KOPT-K1 (cell line): ENCODE measurements at regions not wholly inside any gene's neighbourhood (a gene's known extent, or its start where the extent isn't known, plus 50 kb on each side); places are given as distances from the start of the nearest gene placed in this dataset.

ENCODE experiments used
- H3K27ac ChIP-seq: fragments of 200-600 bp; sonication (generic); 2 replicates; pipeline ENCODE4 v1.5.1; 2016; ENCODE audit warnings: antibody characterized with exemption, mild to moderate bottlenecking, low read depth, low read length; ENCODE audit not compliant: poor library complexity, severe bottlenecking
- H3K36me3 ChIP-seq: fragments of 200-600 bp; sonication (generic); 2 replicates; pipeline ENCODE4 v1.5.1; 2017; ENCODE audit warnings: antibody characterized with exemption, mild to moderate bottlenecking, low read length, moderate library complexity; ENCODE audit not compliant: insufficient read depth
- H3K9me3 ChIP-seq: fragments of 200-600 bp; sonication (generic); 2 replicates; pipeline ENCODE4 v1.5.1; 2017; ENCODE audit warnings: antibody characterized with exemption, low read length, mild to moderate bottlenecking; ENCODE audit not compliant: insufficient read depth, poor library complexity, severe bottlenecking

DNA sequence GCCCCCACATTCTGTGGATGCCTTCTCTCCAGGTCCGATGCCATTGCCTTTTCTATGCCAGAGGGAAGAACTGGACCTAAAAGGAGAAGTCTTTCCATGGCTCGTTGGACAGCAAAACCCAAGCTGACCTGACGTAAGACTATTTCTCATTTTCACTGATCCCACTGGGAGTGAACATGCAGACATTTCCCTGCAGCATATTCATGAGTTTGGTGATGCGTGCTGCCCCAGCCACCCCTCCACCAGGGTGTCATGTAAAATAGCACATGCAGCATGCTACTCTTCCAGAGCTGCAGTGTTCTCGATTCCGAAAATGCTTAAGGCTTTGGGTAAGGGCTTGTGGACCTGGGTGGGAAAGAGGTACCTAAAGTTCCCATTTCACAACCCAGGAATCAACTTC lies 221.2 kb downstream of the UXS1 start:
- no peak overlapping the region for H3K27ac ChIP-seq
- peaks cover 6% of the 10 kb centered on the region for H3K9me3 ChIP-seq
- no peaks in the 10 kb centered on the region for H3K36me3 ChIP-seq

DNA sequence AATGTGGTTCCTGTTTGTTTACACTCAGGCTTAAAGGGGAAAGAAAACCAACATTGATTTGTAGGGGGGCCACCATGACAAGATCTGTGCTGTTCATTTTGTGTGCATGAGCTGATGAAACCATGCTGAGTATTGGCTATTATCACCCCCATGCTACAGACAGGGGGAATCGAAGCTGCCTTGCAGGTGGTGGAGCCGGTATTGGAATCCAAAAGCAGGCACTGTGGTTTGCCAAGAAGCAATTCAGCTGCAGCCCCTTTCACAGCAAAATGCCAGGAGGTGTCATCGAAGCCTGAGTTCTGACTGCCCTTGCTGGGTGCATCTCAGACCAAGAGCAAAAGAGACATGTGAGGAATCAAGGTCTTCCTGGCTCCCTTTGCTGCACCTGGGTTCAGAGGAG lies 221.9 kb downstream of the UXS1 start:
- peak overlapping the region; percentile 32 for H3K27ac ChIP-seq
- no peaks in the 10 kb centered on the region for H3K36me3 ChIP-seq
- peaks cover 6% of the 10 kb centered on the region for H3K9me3 ChIP-seq

DNA sequence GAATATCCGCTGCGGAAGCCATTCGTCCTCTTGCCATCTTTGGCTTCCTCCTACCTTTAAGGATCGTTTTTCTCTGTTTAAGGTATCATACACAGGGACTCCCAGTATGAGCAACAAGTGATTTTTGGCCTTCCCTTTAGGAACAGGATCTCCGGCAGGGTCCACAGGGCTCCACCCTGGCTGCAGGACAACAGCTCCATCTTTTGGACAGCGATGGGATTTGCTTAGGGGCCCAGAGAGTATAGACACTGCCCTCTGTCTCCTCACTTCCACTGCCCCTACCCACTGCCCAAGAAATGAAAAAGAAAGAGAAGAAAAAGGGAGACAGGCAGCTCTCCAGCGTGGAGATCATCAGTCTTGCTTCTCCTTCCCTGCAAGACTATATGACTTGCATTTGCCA lies 224.5 kb downstream of the UXS1 start:
- Histone ChIP-seq H3K9me3 (peaks cover 6% of the 10 kb centered on the region), H3K36me3 (no peaks in the 10 kb centered on the region), H3K27ac (no peak overlapping the region)

DNA sequence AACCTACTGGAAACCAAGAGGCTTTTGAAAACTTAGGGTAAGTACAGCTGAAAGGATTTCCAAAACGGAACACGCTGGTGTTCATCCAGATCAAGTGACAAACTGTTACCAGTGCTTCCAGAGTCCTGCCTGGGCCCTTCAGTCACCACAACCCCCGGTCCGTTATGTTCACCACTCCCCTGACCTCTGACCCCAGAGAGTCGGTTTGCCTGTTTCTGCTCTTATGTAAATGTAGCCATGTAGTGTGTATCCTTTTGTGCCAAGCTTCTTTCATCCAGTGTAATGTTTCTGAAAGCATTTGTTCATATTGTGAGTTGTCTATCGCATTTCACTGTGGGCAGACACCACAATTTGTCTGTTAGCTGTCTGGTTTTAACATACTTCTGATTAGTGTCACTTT lies 217.5 kb downstream of the NCK2 start:
- H3K9me3 ChIP-seq, result no peaks in the 10 kb centered on the region
- H3K36me3 ChIP-seq, result no peaks in the 10 kb centered on the region
- H3K27ac ChIP-seq, result no peak overlapping the region

DNA sequence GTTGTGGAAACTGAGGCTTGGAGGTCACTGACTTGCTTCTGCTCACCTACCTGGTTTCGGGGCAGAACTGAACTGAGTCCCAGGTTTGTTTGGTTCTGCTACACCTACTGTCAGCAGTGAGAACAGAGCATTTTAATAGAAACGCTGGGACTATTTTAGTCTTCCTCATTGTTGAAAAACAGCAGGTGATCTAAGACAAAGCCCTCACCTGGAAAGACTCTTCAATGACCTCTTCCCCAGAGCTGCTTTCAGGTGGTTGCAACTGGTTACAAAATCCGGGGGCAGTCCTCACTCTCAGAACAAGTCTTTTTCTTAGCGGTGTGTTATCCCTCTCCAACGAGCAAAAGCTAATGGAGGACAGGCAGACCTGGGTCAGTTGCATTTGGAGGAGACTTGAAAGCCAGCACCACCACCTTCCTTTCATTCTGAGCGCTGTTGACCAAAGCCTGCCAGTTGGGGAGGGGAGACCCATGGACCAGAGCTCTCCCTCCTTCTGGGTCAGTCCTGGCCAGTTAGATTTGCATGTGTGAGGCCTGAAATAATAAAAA lies 217.0 kb downstream of the NCK2 start:
- Histone ChIP-seq H3K36me3 (no peaks in the 10 kb centered on the region), H3K27ac (no peak overlapping the region), H3K9me3 (no peaks in the 10 kb centered on the region)

DNA sequence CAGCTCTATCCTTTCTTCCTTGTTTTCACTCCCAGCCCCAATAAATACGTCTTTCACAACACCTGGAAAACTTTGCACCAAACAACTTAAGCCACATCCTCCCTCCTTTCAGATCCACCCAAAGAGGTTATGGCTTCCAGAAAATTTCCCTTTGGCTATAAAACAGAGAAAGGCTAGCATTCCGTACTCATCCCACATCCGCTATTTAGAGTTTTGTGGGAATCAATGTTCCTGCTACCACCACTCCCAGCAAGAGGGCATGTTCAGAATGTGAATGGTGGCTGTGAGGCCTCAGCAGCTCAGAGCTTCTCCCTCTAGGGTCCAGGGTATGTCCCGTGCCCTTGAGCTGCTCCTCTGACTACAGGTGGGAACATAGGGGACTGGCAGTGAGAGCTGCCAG lies 214.6 kb downstream of the NCK2 start:
- H3K9me3 ChIP-seq, result no peaks in the 10 kb centered on the region

DNA sequence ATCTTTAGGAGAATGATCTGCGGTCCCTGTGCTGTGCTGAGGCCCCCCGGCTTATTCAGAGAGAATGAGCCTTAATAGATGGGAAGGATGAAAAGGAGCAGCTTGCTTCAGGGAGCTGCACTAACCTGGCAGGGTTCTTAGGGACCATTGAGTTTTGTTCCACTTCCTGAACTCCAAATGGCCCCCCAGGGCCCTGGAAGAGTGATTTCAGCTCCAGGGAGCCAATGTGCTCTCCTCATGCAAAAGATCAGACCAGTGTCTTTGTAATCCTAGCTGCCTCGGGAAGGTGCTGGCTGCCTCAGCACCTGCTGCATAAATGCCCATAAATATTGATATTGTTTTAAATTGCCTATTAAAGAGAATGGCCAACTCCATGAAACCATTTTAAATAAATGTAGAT lies 210.2 kb downstream of the NCK2 start:
- Histone ChIP-seq H3K9me3 (no peaks in the 10 kb centered on the region), H3K27ac (no peak overlapping the region)

More for the DNA sequence above, 214.6 kb downstream of the NCK2 start:
- Histone ChIP-seq H3K36me3 (no peaks in the 10 kb centered on the region), H3K27ac (no peak overlapping the region)

DNA sequence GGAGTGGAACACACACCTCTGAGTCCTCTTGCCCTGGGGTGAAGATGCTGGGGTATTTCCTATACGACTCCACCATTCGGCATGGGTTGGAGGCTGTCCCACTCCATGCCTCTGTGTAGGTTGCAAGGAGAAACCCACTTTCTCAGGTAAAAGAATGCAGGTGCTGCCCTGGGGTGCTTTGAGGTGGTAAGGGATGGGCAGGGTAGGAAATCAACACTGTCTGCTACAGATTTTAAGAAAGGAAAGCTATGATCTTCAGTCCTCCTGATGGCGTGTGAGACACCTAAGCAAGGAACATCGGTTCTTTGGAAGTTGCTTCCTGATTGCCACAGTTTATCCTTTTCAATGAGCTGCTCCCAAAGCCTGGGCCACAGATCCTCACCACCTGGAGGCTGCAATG lies 209.2 kb downstream of the NCK2 start:
- no peaks in the 10 kb centered on the region for H3K36me3 ChIP-seq
- no peaks in the 10 kb centered on the region for H3K9me3 ChIP-seq
- H3K27ac ChIP-seq, result no peak overlapping the region

More for the DNA sequence above, 210.2 kb downstream of the NCK2 start:
- H3K36me3 ChIP-seq, result no peaks in the 10 kb centered on the region

DNA sequence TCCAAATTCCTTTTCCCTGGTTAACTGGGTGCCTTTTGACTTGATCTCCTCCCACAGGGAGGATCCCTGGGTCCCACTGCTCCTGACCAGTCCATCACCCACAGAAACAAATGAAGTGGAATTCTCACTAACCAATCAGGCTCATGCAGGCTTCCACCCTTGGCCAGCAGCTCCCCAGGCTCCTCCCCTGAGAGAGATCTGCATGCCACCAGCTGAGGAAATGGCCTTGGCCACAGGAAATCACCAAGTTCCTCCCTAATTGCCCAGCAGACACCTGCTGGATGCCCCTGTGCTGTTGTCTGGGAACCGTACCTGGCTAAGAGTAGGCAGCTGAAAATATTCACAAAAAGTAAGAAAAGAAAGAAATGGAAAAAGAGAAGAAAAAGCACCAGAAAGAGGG lies 207.4 kb downstream of the NCK2 start:
- no peaks in the 10 kb centered on the region for H3K9me3 ChIP-seq
- H3K36me3 ChIP-seq, result no peaks in the 10 kb centered on the region
- peak overlapping the region; percentile 15 for H3K27ac ChIP-seq

DNA sequence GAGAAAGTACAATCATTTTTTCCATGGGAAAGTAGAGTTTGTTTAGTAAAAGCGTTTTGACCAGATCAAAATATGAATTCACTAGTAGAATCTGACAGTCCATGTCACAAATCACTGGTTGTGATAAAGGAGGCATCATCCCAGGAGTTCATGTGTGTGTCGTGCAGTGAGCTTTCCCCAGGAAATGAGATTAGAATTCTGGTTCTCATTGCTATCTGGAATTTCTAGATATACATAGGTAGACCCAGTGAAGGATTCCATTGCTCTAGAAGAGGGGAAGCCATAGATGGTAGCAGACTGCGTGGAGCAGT lies 206.6 kb downstream of the NCK2 start:
- Histone ChIP-seq H3K27ac (peak overlapping the region; percentile 15), H3K36me3 (no peaks in the 10 kb centered on the region), H3K9me3 (no peaks in the 10 kb centered on the region)

DNA sequence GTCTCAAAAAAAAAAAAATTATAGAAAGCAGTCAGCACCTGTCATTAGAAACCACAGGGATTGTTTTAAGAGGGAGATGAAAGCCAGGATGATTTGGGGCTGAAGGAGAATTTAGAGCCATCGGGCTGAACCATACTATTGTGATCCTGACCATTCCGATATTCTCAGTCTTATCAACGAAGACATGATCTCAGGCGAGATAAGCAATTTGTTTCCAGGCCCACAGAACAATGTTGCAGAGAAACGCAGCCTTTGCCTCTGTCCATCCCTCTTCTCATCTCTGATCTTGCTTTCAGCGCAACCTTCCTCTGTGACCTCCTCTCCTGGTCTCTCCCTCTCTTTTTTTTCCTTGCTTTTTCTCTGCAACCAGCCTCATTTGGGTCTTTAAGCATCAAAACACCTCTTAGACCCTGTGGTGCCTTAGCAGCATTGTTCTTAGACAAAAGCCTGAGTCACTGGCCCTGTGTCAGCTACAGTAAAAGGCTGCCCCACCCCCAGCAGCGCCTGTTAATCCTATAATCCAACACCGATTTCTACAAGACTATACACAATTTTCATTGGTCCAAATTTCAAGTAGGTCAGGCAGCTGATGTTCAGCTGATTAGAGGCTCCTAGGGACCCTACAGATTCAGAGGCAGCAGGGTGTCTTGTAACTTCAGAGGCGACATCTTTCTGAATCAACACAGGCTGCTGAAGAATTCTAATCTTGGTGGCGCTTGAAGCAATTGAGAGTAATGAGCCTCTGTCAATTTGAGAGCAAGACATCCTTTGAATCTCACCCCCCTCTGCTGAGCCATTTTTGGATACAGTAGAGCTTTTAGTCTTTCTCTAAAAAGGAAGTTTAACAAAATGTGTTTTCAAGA lies 206.0 kb downstream of the NCK2 start:
- Histone ChIP-seq H3K9me3 (no peaks in the 10 kb centered on the region), H3K36me3 (no peaks in the 10 kb centered on the region), H3K27ac (peak overlapping the region; percentile 15)

DNA sequence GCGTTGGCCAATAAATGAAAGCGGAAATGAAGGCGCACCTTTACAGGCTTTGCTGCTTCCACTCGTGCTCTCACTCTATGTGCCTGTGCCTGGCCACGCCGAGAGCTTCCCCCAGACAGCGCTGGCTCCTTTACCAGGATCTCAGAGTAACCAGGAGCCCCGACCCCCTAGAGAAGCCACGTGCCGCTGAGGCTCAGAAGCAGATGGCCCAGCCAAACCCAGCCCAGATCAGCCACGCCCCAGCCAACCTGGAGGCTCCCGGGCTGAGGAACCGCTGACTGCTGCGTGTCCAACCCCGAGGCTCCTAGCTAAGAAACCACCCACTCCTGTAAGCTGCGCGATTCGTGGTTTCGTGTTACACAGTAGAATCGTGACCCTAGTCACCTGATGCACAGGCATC lies 199.3 kb downstream of the NCK2 start:
- Histone ChIP-seq H3K27ac (no peak overlapping the region), H3K9me3 (peaks cover 8% of the 10 kb centered on the region), H3K36me3 (no peaks in the 10 kb centered on the region)
